ENCODE measurements at regions not wholly inside any gene's neighbourhood (a gene's known extent, or its start where the extent isn't known, plus 50 kb on each side); places are given as distances from the start of the nearest gene placed in this dataset.

GRCh38 chr1:67583462-67583950, 101.5 kb upstream of the GADD45A start:
- Histone ChIP-seq H4K5ac (ENCODE audit: insufficient read length, low read depth, low read length) (no peak overlapping the region), H3K56ac (replicated peaks; ENCODE audit: insufficient read length, low read depth, low read length) (no peak overlapping the region), H3K23me2 (ENCODE audit: low read depth, low read length) (peaks cover 2% of the 10 kb centered on the region; the same call in 1 of the 2 replicates), H3K4me2 (ENCODE audit: insufficient read depth in 1 of 2, low read depth in 2 of 2, low read length in 2 of 2) (no peak overlapping the region), H3K14ac (ENCODE audit: insufficient read length) (no peak overlapping the region), H4K20me1 (replicated peaks in 1 of 2; ENCODE audit: control insufficient read depth in 1 of 2, insufficient read depth in 2 of 2, low read length in 2 of 2) (no peaks in the 10 kb centered on the region), H2BK12ac (ENCODE audit: low read depth, low read length) (no peak overlapping the region), H2BK15ac (ENCODE audit: low read length) (no peak overlapping the region), H3K4ac (replicated peaks; ENCODE audit: insufficient read length, low read depth, low read length) (no peak overlapping the region), H4K91ac (replicated peaks; ENCODE audit: insufficient read length, low read length) (no peak overlapping the region), H2AFZ (ENCODE audit: low read length) (no peak overlapping the region), H3K27me3 (replicated peaks in 1 of 4; ENCODE audit: control insufficient read depth in 3 of 4, extremely low read depth in 1 of 4, insufficient read depth in 3 of 4, low read length in 3 of 4) (peaks cover 0 to 4% (median 0%) of the 10 kb centered on the region in 4 experiments; a peak in 2 of 7 replicates), H2BK20ac (ENCODE audit: low read length) (no peak overlapping the region), H3K9me3 (ENCODE audit: insufficient read depth in 2 of 2, low read depth in 1 of 2, low read length in 1 of 2) (no peaks in the 10 kb centered on the region), H2BK120ac (replicated peaks; ENCODE audit: low read depth, low read length) (no peak overlapping the region), H3K4me1 (replicated peaks in 1 of 4; ENCODE audit: control insufficient read depth in 3 of 4, insufficient read depth in 4 of 4, low read length in 3 of 4) (0 out of 7 replicates have a peak, but pooled peaks cover 0 to 4% (median 0%) of the 10 kb centered on the region in 4 experiments), H3K18ac (ENCODE audit: extremely low read depth, low read length) (no peak overlapping the region), H4K8ac (ENCODE audit: extremely low read depth, insufficient read depth, low read length) (no peak overlapping the region), H3K23ac (ENCODE audit: insufficient read length) (no peak overlapping the region), H2AK5ac (ENCODE audit: low read depth, low read length) (no peak overlapping the region), H3K27ac (ENCODE audit: low read depth, low read length) (no peak overlapping the region), H3K36me3 (ENCODE audit: control insufficient read depth in 2 of 4, insufficient read depth in 4 of 4, low read length in 3 of 4) (no peaks in the 10 kb centered on the region), H2BK5ac (ENCODE audit: low read depth, low read length) (no peak overlapping the region), H3K4me3 (ENCODE audit: extremely low read depth in 1 of 4, insufficient read depth in 2 of 4, low read depth in 3 of 4, low read length in 4 of 4) (no peak overlapping the region), H3K79me2 (ENCODE audit: control insufficient read depth in 1 of 2, insufficient read depth in 2 of 2, low read length in 2 of 2) (no peaks in the 10 kb centered on the region), H3K9ac (replicated peaks in 1 of 4; ENCODE audit: extremely low read depth in 1 of 4, low read depth in 3 of 4, low read length in 3 of 4) (no peak overlapping the region), H3K79me1 (ENCODE audit: low read depth, low read length) (no peaks in the 10 kb centered on the region)
- 90% methylated on average over 2 of the region's 2 CpGs; no CpG with 5 or more reads in 1 of the 2 experiments for WGBS, 2 experiments (ENCODE audit: extremely low coverage in 1 of 2, insufficient coverage in 1 of 2, insufficient read length in 1 of 2, insufficient replicate concordance in 2 of 2, low coverage in 1 of 2, low lambda C conversion rate in 2 of 2, missing lambda C conversion rate in 1 of 2)
- FAIRE-seq (no peak), DNase-seq (ENCODE audit: low read depth in 1 of 2, low spot score in 2 of 2) (no peak)
- ChIA-PET POLR2A (ENCODE audit: partially characterized antibody) (interaction anchor here (1.7 kb wide), 1 partner anchor 9 kb away, joined by 3 read pairs; no protein-coding TSS in a partner anchor), CTCF (ENCODE audit: partially characterized antibody) (interaction anchor here (0.6 to 4.4 kb wide), 8 partner anchors 11 to 282 kb away, joined by 3 to 34 read pairs (median 7); no protein-coding TSS in a partner anchor)
- TF ChIP-seq ASH2L (IDR thresholded peaks at IDR 0.05; ENCODE audit: low read length) = no peak
- TF ChIP-seq RBBP5 (IDR thresholded peaks at IDR 0.05; ENCODE audit: borderline replicate concordance, low read depth, low read length) = no peak
- no peak for TF ChIP-seq SIN3A (conservative IDR thresholded peaks at IDR 0.05 in 1 of 2, IDR thresholded peaks at IDR 0.05 in 1 of 2; ENCODE audit: low read depth in 1 of 2, low read length in 2 of 2)
- TF ChIP-seq CEBPB (IDR thresholded peaks at IDR 0.05; ENCODE audit: low read depth, low read length) = no peak
- no peak for TF ChIP-seq TEAD4 (IDR thresholded peaks at IDR 0.05; ENCODE audit: low read depth, low read length)
- no peak for TF ChIP-seq BRCA1 (IDR thresholded peaks at IDR 0.05; ENCODE audit: low read depth, low read length)
- no peak for TF ChIP-seq GTF2F1 (IDR thresholded peaks at IDR 0.05; ENCODE audit: borderline replicate concordance, low read depth, low read length)
- no peak for TF ChIP-seq CHD2 (IDR thresholded peaks at IDR 0.05; ENCODE audit: low read length)
- TF ChIP-seq SIX5 (IDR thresholded peaks at IDR 0.05; ENCODE audit: low read depth, low read length) = no peak
- no peak for TF ChIP-seq KDM1A (IDR thresholded peaks at IDR 0.05; ENCODE audit: borderline replicate concordance, low read length)
- no peak for TF ChIP-seq BACH1 (IDR thresholded peaks at IDR 0.05; ENCODE audit: low read length)
- TF ChIP-seq USF2 (IDR thresholded peaks at IDR 0.05; ENCODE audit: low read length) = no peak
- TF ChIP-seq TCF12 (IDR thresholded peaks at IDR 0.05; ENCODE audit: low read depth, low read length) = no peak
- TF ChIP-seq FOSL1 (IDR thresholded peaks at IDR 0.05; ENCODE audit: insufficient read depth, low read depth, low read length) = no peak

Measured in H1 (cell line).